ENCODE measurements at regions not wholly inside any gene's neighbourhood (a gene's known extent, or its start where the extent isn't known, plus 50 kb on each side); places are given as distances from the start of the nearest gene placed in this dataset.

DNA sequence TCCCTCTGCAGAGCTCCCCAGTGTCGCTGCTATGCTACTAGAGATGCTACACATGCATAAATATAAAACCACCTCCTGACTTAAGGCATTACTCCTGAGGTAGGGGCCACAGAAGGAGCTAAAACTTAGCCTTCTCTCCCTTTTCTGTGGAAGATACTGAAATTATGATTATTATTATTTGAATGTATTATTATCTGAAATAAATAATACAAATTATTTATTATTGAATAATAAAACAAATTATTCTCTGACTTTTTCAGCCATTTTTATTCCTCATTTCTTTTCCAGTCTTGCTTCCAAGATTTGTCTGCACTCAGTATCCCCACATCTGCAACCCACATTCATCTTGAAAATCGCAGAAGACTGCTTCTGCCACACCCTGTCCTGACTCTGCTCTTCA, 414.9 kb upstream of the ACO1 start:
- TF ChIP-seq CTCF (IDR thresholded peaks at IDR 0.05) = no peak
- Histone ChIP-seq H3K4me3 (no peak overlapping the region), H3K9me3 (no peaks in the 10 kb centered on the region), H3K27ac (no peak overlapping the region), H3K4me1 (no peaks in the 10 kb centered on the region), H3K36me3 (no peaks in the 10 kb centered on the region), H3K27me3 (no peaks in the 10 kb centered on the region)
- no peak for DNase-seq (ENCODE audit: low spot score in 2 of 2)
- intact Hi-C loops (cut with DNase I) = no loop called here

GRCh38 chr9:31983895-31984294, 400.5 kb upstream of the ACO1 start:
- Histone ChIP-seq H3K27me3 (no peaks in the 10 kb centered on the region), H3K27ac (no peak overlapping the region), H3K4me3 (no peak overlapping the region), H3K4me1 (no peaks in the 10 kb centered on the region), H3K36me3 (no peaks in the 10 kb centered on the region), H3K9me3 (no peaks in the 10 kb centered on the region)
- intact Hi-C loops (cut with DNase I) = no loop called here
- no peak for TF ChIP-seq CTCF (IDR thresholded peaks at IDR 0.05)
- no peak for DNase-seq (ENCODE audit: low spot score in 2 of 2)

- Histone ChIP-seq H3K36me3 (no peaks in the 10 kb centered on the region), H3K27ac (no peak overlapping the region), H3K4me1 (no peaks in the 10 kb centered on the region), H3K4me3 (no peak overlapping the region), H3K9me3 (no peaks in the 10 kb centered on the region), H3K27me3 (no peaks in the 10 kb centered on the region)
- intact Hi-C loops (cut with DNase I) = no loop called here
- no peak for DNase-seq (ENCODE audit: low spot score in 2 of 2)
- TF ChIP-seq CTCF (IDR thresholded peaks at IDR 0.05) = no peak
Measured at GRCh38 chr9:31996331-31996730, 388.1 kb upstream of the ACO1 start.

DNA sequence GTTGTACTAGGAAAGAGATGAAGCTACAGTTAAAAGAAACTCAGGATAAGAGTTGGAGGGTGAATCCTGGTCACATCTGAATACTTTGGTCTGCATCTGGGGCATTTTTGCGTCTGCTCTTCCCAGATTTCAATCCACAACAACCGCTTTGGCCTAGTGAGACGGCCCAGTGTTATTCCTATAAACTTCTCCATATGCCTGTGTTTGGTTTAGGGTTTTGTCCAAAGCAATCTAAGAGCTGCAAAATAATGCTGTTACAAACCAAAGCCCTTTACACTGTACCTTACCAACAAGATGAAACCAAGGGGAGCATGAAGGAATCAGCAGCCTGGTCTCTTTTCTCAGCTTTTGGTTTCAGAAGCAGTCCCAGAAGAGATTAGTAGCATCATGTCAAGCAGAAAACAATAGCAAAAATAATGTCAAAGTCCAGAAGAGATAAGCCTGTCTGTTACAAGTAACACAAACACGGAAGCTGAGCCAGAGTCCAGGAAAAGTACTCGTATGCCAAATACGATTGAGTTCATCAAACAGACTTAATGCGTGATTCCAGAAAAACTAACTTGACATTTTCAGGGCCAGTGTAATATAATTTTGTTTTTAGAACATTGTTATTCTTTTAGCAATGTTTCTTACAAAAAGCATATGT, 379.9 kb upstream of the ACO1 start:
- H3K36me3 ChIP-seq = no peaks in the 10 kb centered on the region

DNA sequence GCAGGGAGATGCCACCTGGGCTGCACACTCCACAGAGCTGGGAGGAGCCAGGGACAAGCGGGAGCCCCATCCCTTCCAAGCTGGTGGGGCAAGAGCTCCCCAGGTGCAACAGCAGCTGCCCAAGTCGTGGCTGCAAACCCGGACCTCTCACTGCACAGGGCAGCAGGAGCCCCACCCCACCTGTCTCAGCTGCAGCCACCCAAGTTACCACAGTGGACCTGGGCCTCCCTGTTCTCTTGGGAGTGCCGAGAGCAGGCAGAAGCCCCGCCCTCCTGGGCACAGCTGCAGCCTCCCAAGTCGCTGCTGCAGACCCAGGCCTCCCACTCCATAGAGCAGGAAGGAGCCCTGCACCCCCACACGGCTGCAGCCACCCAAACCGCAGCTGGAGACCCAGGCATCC, 374.1 kb upstream of the ACO1 start:
- no peak for TF ChIP-seq CTCF (IDR thresholded peaks at IDR 0.05)
- intact Hi-C loops (cut with DNase I) = no loop called here
- H3K27me3 ChIP-seq = no peaks in the 10 kb centered on the region
- no peaks in the 10 kb centered on the region for H3K4me1 ChIP-seq
- H3K4me3 ChIP-seq = no peak overlapping the region
- H3K27ac ChIP-seq = no peak overlapping the region
- H3K36me3 ChIP-seq = no peaks in the 10 kb centered on the region
- no peak for DNase-seq (ENCODE audit: low spot score in 2 of 2)
- H3K9me3 ChIP-seq = no peaks in the 10 kb centered on the region

More for the DNA sequence above, 379.9 kb upstream of the ACO1 start:
- H3K4me3 ChIP-seq = no peak overlapping the region
- no peaks in the 10 kb centered on the region for H3K27me3 ChIP-seq
- DNase-seq (ENCODE audit: low spot score in 2 of 2) = no peak
- H3K4me1 ChIP-seq = no peaks in the 10 kb centered on the region
- H3K27ac ChIP-seq = no peak overlapping the region
- TF ChIP-seq CTCF (IDR thresholded peaks at IDR 0.05) = no peak
- H3K9me3 ChIP-seq = no peaks in the 10 kb centered on the region
- intact Hi-C loops (cut with DNase I) = no loop called here

- no peak for DNase-seq (ENCODE audit: low spot score in 2 of 2)
- Histone ChIP-seq H3K4me3 (no peak overlapping the region), H3K27me3 (no peaks in the 10 kb centered on the region), H3K36me3 (no peaks in the 10 kb centered on the region), H3K4me1 (no peaks in the 10 kb centered on the region), H3K9me3 (no peaks in the 10 kb centered on the region), H3K27ac (no peak overlapping the region)
- no peak for TF ChIP-seq CTCF (IDR thresholded peaks at IDR 0.05)
- intact Hi-C loops (cut with DNase I) = no loop called here
Measured at GRCh38 chr9:32011049-32011448, 373.4 kb upstream of the ACO1 start.

Data from ascending aorta (tissue), 2 donors.